HEK293 (cell line): ENCODE measurements at regions not wholly inside any gene's neighbourhood (a gene's known extent, or its start where the extent isn't known, plus 50 kb on each side); places are given as distances from the start of the nearest gene placed in this dataset.

Experiments
- CTCF ChIA-PET: fragments of 350-600 bp; formaldehyde crosslinking; extraction: SDS; loops from one replicate; lab custom pipeline; 2021; ENCODE audit warnings: antibody characterized with exemption; lab: Yijun Ruan, JAX
- POLR2A ChIA-PET: fragments of 300-600 bp; formaldehyde crosslinking; extraction: SDS; loops from one replicate; lab custom pipeline; 2020; ENCODE audit warnings: antibody characterized with exemption, inconsistent platforms; lab: Yijun Ruan, JAX
- H3K27ac ChIP-seq: fragments of 200-500 bp; sonication (Bioruptor generic); 2 replicates; pipeline ENCODE4 v1.5.1; 2014; ENCODE audit warnings: low read depth, low read length, control low read depth, inconsistent platforms; ENCODE audit errors: extremely low read depth
- H3K36me3 ChIP-seq, 2 experiments: fragments of 200-500 bp in 1 of 2; sonication (Bioruptor generic) in 1 of 2; 1 replicate in 1 of 2; 2 replicates in 1 of 2; pipeline ENCODE4 v1.5.1; 2014 to 2017; ENCODE audit warnings: inconsistent platforms in 2 of 2, low read length in 2 of 2; ENCODE audit not compliant: control insufficient read depth in 2 of 2, insufficient read depth in 1 of 2
- H3K4me1 ChIP-seq: fragments of 200-500 bp; sonication (Bioruptor generic); 2 replicates; pipeline ENCODE4 v1.5.1; 2014; ENCODE audit warnings: mild to moderate bottlenecking, low read length, inconsistent platforms; ENCODE audit not compliant: control insufficient read depth, insufficient read depth
- H3K4me3 ChIP-seq: 2 replicates; pipeline ENCODE4 v1.5.1; 2011; ENCODE audit warnings: low read depth, mild to moderate bottlenecking, control low read depth, low read length, moderate library complexity
- H3K9me3 ChIP-seq: fragments of 200-500 bp; sonication (Bioruptor generic); 2 replicates; pipeline ENCODE4 v1.5.1; 2014; ENCODE audit warnings: low read depth, low read length, inconsistent platforms; ENCODE audit not compliant: control insufficient read depth, insufficient read depth
- FEZF1 ChIP-seq: fragments of 450-650 bp; formaldehyde crosslinking; IDR thresholded peaks from 2 replicates; pipeline ENCODE4 v1.5.1; 2016; ENCODE audit warnings: missing biosample characterization, missing genetic modification characterization
- RBAK ChIP-seq: fragments of 450-650 bp; formaldehyde crosslinking; IDR thresholded peaks from 2 replicates; pipeline ENCODE4 v1.5.1; 2016; ENCODE audit warnings: missing biosample characterization, missing genetic modification characterization
- SP2 ChIP-seq: fragments of 450-650 bp; formaldehyde crosslinking; IDR thresholded peaks from 2 replicates; pipeline ENCODE4 v1.5.1; 2016; ENCODE audit warnings: missing biosample characterization, missing genetic modification characterization
- ZFHX2 ChIP-seq: fragments of 450-650 bp; formaldehyde crosslinking; conservative IDR thresholded peaks from 2 replicates; pipeline ENCODE4 v1.5.1; 2016; ENCODE audit warnings: missing biosample characterization, missing genetic modification characterization
- ZNF146 ChIP-seq: fragments of 450-650 bp; formaldehyde crosslinking; IDR thresholded peaks from 2 replicates; pipeline ENCODE4 v1.5.1; 2016; ENCODE audit warnings: missing biosample characterization, missing genetic modification characterization
- ZNF155 ChIP-seq: fragments of 450-650 bp; formaldehyde crosslinking; IDR thresholded peaks from 2 replicates; pipeline ENCODE4 v1.5.1; 2016; ENCODE audit warnings: missing biosample characterization, missing genetic modification characterization
- ZNF169 ChIP-seq: fragments of 450-650 bp; formaldehyde crosslinking; IDR thresholded peaks from 2 replicates; pipeline ENCODE4 v1.5.1; 2016; ENCODE audit warnings: missing biosample characterization, missing genetic modification characterization
- ZNF221 ChIP-seq: fragments of 450-650 bp; formaldehyde crosslinking; IDR thresholded peaks from 2 replicates; pipeline ENCODE4 v1.5.1; 2017; ENCODE audit warnings: missing biosample characterization, missing genetic modification characterization, borderline replicate concordance
- ZNF24 ChIP-seq: fragments of 450-650 bp; formaldehyde crosslinking; IDR thresholded peaks from 2 replicates; pipeline ENCODE4 v1.5.1; 2016; ENCODE audit warnings: missing biosample characterization, missing genetic modification characterization
- ZNF274 ChIP-seq, 2 experiments: fragments of 200-500 bp in 1 of 2; fragments of 450-650 bp in 1 of 2; sonication (Bioruptor generic) in 1 of 2; formaldehyde crosslinking in 1 of 2; IDR thresholded peaks; 2 replicates each; pipeline versions ENCODE4 v1.5.1 to v1.6.1; 2014 to 2016; ENCODE audit warnings: borderline replicate concordance in 1 of 2, inconsistent platforms in 1 of 2, low read length in 1 of 2, missing biosample characterization in 1 of 2, missing genetic modification characterization in 1 of 2
- ZNF404 ChIP-seq: fragments of 450-650 bp; formaldehyde crosslinking; IDR thresholded peaks from 2 replicates; pipeline ENCODE4 v1.5.1; 2017; ENCODE audit warnings: missing biosample characterization, missing genetic modification characterization
- ZNF501 ChIP-seq: fragments of 450-650 bp; formaldehyde crosslinking; IDR thresholded peaks from 2 replicates; pipeline ENCODE4 v1.5.1; 2016; ENCODE audit warnings: missing biosample characterization, missing genetic modification characterization
- ZNF521 ChIP-seq: fragments of 450-650 bp; formaldehyde crosslinking; IDR thresholded peaks from 2 replicates; pipeline ENCODE4 v1.5.1; 2017; ENCODE audit warnings: missing biosample characterization, mild to moderate bottlenecking, missing genetic modification characterization
- ZNF530 ChIP-seq: fragments of 450-650 bp; formaldehyde crosslinking; IDR thresholded peaks from 2 replicates; pipeline ENCODE4 v1.5.1; 2016; ENCODE audit warnings: low read depth, missing biosample characterization, missing genetic modification characterization
- ZNF544 ChIP-seq: fragments of 450-650 bp; formaldehyde crosslinking; IDR thresholded peaks from 2 replicates; pipeline ENCODE4 v1.5.0; 2017; ENCODE audit warnings: missing biosample characterization, missing genetic modification characterization
- ZNF624 ChIP-seq: fragments of 450-650 bp; formaldehyde crosslinking; IDR thresholded peaks from 2 replicates; pipeline ENCODE4 v1.5.1; 2017; ENCODE audit warnings: missing biosample characterization, missing genetic modification characterization
- ZNF658 ChIP-seq: fragments of 450-650 bp; formaldehyde crosslinking; IDR thresholded peaks from 2 replicates; pipeline ENCODE4; 2016; ENCODE audit warnings: missing biosample characterization, missing genetic modification characterization
- ZNF670 ChIP-seq: fragments of 450-650 bp; formaldehyde crosslinking; IDR thresholded peaks from 2 replicates; pipeline ENCODE4 v1.5.1; 2016; ENCODE audit warnings: missing biosample characterization, missing genetic modification characterization, low read depth
- ZNF830 ChIP-seq: fragments of 450-650 bp; IDR thresholded peaks from 2 replicates; pipeline ENCODE4 v1.5.0; 2018; ENCODE audit warnings: missing biosample characterization, missing genetic modification characterization, low read depth, mild to moderate bottlenecking, moderate library complexity
- ZSCAN16 ChIP-seq: fragments of 450-650 bp; formaldehyde crosslinking; IDR thresholded peaks from 2 replicates; pipeline ENCODE4 v1.5.1; 2016; ENCODE audit warnings: missing biosample characterization, missing genetic modification characterization
- ZSCAN23 ChIP-seq: fragments of 450-650 bp; formaldehyde crosslinking; IDR thresholded peaks from 2 replicates; pipeline ENCODE4 v1.5.1; 2016; ENCODE audit warnings: missing biosample characterization, missing genetic modification characterization
- TF ChIP-seq, protein P1 (sequence below): fragments of 450-650 bp; formaldehyde crosslinking; IDR thresholded peaks from 2 replicates; pipeline ENCODE4 v1.5.1; 2016; ENCODE audit warnings: missing biosample characterization, missing genetic modification characterization, borderline replicate concordance
- TF ChIP-seq, protein P2 (sequence below): fragments of 450-650 bp; formaldehyde crosslinking; IDR thresholded peaks from 2 replicates; pipeline ENCODE4 v1.5.1; 2016; ENCODE audit warnings: missing biosample characterization, missing genetic modification characterization
- TF ChIP-seq, protein P3 (sequence below): fragments of 450-650 bp; formaldehyde crosslinking; IDR thresholded peaks from 2 replicates; pipeline ENCODE4 v1.5.1; 2016; ENCODE audit warnings: missing biosample characterization, missing genetic modification characterization
- TF ChIP-seq, protein P4 (sequence below): fragments of 450-650 bp; formaldehyde crosslinking; IDR thresholded peaks from 2 replicates; pipeline ENCODE4 v1.5.1; 2016; ENCODE audit warnings: missing biosample characterization, missing genetic modification characterization, low read depth

DNA sequence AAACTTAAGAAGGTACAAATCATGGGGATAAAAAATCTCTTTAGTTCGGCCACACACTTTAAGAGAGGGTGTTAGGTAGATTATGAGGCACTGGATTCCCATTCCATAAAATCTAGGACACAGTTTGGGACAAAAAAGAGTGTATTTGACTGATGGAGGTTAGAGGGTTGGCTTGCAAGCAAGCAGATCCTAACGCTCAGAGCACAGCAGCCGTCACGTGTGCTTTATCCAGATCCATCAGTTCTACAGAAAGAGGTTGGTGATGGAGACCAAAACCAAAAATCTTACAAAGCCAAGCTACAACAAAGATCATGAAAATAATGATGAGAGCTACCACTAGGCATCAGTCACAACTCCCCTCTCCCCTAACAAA, 549.4 kb downstream of the TNS3 start:
- ChIA-PET POLR2A (interaction anchor here (0.7 kb wide), 1 partner anchor 10 kb away, joined by 7 read pairs; no protein-coding TSS in a partner anchor), CTCF (interaction anchor here (1.2 kb wide), 1 partner anchor 1115 kb away, joined by 3 read pairs; no protein-coding TSS in a partner anchor)

DNA sequence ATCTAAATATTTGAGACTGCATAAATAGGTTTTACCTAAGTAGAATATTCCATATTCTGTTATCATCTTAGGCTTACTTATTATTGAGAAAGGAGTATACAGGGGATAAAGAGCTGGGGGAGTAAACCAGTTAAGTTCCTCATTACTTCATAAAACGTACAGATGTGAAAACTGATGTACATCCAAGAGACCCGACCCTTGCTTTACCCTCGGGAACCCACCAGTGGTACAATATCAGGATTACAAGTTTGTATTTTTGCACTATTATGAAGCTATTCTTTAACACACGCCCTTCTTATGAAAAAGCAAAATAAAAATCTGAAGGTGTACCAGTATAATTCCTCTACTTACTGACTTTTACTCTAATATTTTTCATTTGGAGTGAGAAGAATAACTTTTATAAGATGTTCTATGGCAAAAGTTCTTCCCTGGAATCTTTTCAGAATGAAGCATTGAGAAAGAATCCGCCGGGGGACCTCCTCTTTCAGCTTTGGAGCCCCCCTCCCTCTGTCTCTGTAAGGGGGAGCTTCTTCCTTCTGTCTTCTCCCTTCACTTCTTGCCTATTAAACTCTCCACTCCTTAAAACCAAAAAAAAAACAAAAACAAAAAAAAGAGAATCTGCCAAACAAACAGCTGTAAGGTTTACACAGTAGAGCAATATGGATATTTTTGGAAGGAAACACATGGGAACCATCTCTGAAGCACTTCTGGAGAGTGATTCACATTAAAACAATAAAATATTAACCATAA, 550.0 kb downstream of the TNS3 start:
- Histone ChIP-seq H3K4me3 (no peak overlapping the region), H3K4me1 (no peaks in the 10 kb centered on the region), H3K36me3 (no peaks in the 10 kb centered on the region), H3K27ac (no peak overlapping the region), H3K9me3 (no peaks in the 10 kb centered on the region)
- TF ChIP-seq ZNF24 (tag by site-specific recombination): no peak
- TF ChIP-seq ZSCAN16: no peak
- TF ChIP-seq ZNF658 (tag by site-specific recombination): no peak
- TF ChIP-seq ZNF530 (tag by site-specific recombination): no peak
- no peak for TF ChIP-seq ZNF501 (tag by site-specific recombination)
- TF ChIP-seq SP2 (tag by site-specific recombination): no peak
- TF ChIP-seq ZNF274 (IDR thresholded peaks at IDR 0.05; ENCODE audit: low read length): no peak
- TF ChIP-seq ZNF274 (tag by site-specific recombination; IDR thresholded peaks at IDR 0.05; ENCODE audit: borderline replicate concordance): no peak
- TF ChIP-seq, protein P1, sequence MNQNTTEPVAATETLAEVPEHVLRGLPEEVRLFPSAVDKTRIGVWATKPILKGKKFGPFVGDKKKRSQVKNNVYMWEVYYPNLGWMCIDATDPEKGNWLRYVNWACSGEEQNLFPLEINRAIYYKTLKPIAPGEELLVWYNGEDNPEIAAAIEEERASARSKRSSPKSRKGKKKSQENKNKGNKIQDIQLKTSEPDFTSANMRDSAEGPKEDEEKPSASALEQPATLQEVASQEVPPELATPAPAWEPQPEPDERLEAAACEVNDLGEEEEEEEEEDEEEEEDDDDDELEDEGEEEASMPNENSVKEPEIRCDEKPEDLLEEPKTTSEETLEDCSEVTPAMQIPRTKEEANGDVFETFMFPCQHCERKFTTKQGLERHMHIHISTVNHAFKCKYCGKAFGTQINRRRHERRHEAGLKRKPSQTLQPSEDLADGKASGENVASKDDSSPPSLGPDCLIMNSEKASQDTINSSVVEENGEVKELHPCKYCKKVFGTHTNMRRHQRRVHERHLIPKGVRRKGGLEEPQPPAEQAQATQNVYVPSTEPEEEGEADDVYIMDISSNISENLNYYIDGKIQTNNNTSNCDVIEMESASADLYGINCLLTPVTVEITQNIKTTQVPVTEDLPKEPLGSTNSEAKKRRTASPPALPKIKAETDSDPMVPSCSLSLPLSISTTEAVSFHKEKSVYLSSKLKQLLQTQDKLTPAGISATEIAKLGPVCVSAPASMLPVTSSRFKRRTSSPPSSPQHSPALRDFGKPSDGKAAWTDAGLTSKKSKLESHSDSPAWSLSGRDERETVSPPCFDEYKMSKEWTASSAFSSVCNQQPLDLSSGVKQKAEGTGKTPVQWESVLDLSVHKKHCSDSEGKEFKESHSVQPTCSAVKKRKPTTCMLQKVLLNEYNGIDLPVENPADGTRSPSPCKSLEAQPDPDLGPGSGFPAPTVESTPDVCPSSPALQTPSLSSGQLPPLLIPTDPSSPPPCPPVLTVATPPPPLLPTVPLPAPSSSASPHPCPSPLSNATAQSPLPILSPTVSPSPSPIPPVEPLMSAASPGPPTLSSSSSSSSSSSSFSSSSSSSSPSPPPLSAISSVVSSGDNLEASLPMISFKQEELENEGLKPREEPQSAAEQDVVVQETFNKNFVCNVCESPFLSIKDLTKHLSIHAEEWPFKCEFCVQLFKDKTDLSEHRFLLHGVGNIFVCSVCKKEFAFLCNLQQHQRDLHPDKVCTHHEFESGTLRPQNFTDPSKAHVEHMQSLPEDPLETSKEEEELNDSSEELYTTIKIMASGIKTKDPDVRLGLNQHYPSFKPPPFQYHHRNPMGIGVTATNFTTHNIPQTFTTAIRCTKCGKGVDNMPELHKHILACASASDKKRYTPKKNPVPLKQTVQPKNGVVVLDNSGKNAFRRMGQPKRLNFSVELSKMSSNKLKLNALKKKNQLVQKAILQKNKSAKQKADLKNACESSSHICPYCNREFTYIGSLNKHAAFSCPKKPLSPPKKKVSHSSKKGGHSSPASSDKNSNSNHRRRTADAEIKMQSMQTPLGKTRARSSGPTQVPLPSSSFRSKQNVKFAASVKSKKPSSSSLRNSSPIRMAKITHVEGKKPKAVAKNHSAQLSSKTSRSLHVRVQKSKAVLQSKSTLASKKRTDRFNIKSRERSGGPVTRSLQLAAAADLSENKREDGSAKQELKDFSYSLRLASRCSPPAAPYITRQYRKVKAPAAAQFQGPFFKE: no peak
- no peak for TF ChIP-seq ZNF670 (tag by site-specific recombination)
- no peak for TF ChIP-seq ZNF221 (tag by site-specific recombination)
- CTCF ChIA-PET: interaction anchor here (0.6 to 1.2 kb wide), 2 partner anchors 280 to 1114 kb away, joined by 3 read pairs; no protein-coding TSS in a partner anchor
- POLR2A ChIA-PET: no interaction called here

More for the DNA sequence above, 549.4 kb downstream of the TNS3 start:
- H3K4me1 ChIP-seq: no peaks in the 10 kb centered on the region
- TF ChIP-seq ZNF146 (tag by site-specific recombination) (no peak), FEZF1 (tag by site-specific recombination) (no peak), ZNF624 (no peak), ZFHX2 (tag by site-specific recombination) (no peak), ZNF24 (tag by site-specific recombination) (no peak), ZNF155 (tag by site-specific recombination) (no peak), ZNF544 (tag by site-specific recombination) (no peak), ZNF169 (no peak), ZNF521 (no peak), RBAK (tag by site-specific recombination) (no peak), ZNF830 (no peak), ZNF404 (tag by site-specific recombination) (no peak), ZSCAN23 (no peak)
- TF ChIP-seq, protein P2, sequence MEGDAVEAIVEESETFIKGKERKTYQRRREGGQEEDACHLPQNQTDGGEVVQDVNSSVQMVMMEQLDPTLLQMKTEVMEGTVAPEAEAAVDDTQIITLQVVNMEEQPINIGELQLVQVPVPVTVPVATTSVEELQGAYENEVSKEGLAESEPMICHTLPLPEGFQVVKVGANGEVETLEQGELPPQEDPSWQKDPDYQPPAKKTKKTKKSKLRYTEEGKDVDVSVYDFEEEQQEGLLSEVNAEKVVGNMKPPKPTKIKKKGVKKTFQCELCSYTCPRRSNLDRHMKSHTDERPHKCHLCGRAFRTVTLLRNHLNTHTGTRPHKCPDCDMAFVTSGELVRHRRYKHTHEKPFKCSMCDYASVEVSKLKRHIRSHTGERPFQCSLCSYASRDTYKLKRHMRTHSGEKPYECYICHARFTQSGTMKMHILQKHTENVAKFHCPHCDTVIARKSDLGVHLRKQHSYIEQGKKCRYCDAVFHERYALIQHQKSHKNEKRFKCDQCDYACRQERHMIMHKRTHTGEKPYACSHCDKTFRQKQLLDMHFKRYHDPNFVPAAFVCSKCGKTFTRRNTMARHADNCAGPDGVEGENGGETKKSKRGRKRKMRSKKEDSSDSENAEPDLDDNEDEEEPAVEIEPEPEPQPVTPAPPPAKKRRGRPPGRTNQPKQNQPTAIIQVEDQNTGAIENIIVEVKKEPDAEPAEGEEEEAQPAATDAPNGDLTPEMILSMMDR (tag by site-specific recombination): no peak
- TF ChIP-seq, protein P3, sequence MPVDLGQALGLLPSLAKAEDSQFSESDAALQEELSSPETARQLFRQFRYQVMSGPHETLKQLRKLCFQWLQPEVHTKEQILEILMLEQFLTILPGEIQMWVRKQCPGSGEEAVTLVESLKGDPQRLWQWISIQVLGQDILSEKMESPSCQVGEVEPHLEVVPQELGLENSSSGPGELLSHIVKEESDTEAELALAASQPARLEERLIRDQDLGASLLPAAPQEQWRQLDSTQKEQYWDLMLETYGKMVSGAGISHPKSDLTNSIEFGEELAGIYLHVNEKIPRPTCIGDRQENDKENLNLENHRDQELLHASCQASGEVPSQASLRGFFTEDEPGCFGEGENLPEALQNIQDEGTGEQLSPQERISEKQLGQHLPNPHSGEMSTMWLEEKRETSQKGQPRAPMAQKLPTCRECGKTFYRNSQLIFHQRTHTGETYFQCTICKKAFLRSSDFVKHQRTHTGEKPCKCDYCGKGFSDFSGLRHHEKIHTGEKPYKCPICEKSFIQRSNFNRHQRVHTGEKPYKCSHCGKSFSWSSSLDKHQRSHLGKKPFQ: no peak
- TF ChIP-seq, protein P4, sequence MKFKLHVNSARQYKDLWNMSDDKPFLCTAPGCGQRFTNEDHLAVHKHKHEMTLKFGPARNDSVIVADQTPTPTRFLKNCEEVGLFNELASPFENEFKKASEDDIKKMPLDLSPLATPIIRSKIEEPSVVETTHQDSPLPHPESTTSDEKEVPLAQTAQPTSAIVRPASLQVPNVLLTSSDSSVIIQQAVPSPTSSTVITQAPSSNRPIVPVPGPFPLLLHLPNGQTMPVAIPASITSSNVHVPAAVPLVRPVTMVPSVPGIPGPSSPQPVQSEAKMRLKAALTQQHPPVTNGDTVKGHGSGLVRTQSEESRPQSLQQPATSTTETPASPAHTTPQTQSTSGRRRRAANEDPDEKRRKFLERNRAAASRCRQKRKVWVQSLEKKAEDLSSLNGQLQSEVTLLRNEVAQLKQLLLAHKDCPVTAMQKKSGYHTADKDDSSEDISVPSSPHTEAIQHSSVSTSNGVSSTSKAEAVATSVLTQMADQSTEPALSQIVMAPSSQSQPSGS (tag by site-specific recombination): no peak
- no peaks in the 10 kb centered on the region for H3K36me3 ChIP-seq
- H3K9me3 ChIP-seq: no peaks in the 10 kb centered on the region
- H3K27ac ChIP-seq: no peak overlapping the region
- no peak overlapping the region for H3K4me3 ChIP-seq
